GM12864 (cell line): ENCODE measurements at regions not wholly inside any gene's neighbourhood (a gene's known extent, or its start where the extent isn't known, plus 50 kb on each side); places are given as distances from the start of the nearest gene placed in this dataset.

ENCODE experiments used
- DNase-seq: peaks from one replicate; pipeline ENCODE4 v3.0.0-alpha.2; 2011; ENCODE audit warnings: low read depth
- H3K4me3 ChIP-seq: 2 replicates; pipeline ENCODE4 v1.5.1; 2011; ENCODE audit warnings: mild to moderate bottlenecking, low read depth, low read length, control low read depth
- TF ChIP-seq, protein P1 (sequence below): IDR thresholded peaks from 2 replicates; pipeline ENCODE4 v1.5.1; 2011; ENCODE audit warnings: low read depth, mild to moderate bottlenecking, moderate library complexity, low read length, control low read depth, inconsistent platforms; ENCODE audit errors: missing control alignments

- TF ChIP-seq, protein P1, sequence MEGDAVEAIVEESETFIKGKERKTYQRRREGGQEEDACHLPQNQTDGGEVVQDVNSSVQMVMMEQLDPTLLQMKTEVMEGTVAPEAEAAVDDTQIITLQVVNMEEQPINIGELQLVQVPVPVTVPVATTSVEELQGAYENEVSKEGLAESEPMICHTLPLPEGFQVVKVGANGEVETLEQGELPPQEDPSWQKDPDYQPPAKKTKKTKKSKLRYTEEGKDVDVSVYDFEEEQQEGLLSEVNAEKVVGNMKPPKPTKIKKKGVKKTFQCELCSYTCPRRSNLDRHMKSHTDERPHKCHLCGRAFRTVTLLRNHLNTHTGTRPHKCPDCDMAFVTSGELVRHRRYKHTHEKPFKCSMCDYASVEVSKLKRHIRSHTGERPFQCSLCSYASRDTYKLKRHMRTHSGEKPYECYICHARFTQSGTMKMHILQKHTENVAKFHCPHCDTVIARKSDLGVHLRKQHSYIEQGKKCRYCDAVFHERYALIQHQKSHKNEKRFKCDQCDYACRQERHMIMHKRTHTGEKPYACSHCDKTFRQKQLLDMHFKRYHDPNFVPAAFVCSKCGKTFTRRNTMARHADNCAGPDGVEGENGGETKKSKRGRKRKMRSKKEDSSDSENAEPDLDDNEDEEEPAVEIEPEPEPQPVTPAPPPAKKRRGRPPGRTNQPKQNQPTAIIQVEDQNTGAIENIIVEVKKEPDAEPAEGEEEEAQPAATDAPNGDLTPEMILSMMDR, result no peak
- no peak overlapping the region for H3K4me3 ChIP-seq
- no peak for DNase-seq
Observed at GRCh38 chr2:213221957-213222356, 62.3 kb upstream of the SPAG16 start.

- no peak for DNase-seq
- TF ChIP-seq, protein P1, result no peak
- H3K4me3 ChIP-seq, result no peak overlapping the region
Observed at GRCh38 chr2:213224366-213224765, 59.9 kb upstream of the SPAG16 start.

DNA sequence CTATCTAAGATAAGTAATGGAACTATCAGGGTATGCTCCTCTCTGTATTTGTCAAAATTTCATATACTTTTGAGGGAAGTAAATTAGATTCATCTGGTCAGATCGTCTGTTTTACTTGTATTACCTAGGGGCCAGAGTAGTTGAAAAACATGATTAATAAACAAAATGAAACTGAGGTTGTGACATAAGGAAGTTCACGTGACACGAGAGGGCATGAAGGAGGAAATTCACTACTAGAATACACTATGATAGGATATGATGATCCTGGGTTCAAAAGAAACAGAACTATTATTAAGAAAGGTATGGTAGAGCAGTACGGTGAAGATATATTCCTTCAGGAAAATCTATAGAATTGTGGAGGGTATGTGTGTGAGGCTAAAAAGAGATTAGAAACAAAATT, 58.4 kb upstream of the SPAG16 start:
- TF ChIP-seq, protein P1, result no peak
- no peak for DNase-seq
- H3K4me3 ChIP-seq, result no peak overlapping the region

GRCh38 chr2:213227458-213227857, 56.8 kb upstream of the SPAG16 start:
- DNase-seq, result peak; percentile 87
- no peak overlapping the region for H3K4me3 ChIP-seq
- TF ChIP-seq, protein P1, result no peak

DNA sequence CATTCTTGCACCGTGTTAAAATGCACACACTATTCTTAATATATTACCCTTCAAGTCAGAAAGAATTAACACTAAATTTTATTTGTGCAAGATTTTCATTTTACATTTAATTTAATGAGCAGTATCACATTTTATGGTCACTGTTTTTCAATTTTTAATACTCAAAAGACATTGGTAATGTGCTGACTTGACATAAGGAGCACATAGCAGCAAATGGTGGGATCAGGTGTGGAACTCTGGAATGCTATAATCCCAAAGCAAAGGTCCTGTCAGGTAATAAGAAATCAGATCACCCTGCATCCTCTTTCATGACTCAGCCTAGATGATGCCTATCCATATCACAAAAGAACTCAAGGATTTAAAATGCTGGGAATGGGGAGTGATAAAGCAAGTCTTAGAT, 55.6 kb upstream of the SPAG16 start:
- DNase-seq, result no peak
- H3K4me3 ChIP-seq, result no peak overlapping the region
- TF ChIP-seq, protein P1, result no peak

- no peak for DNase-seq
- H3K4me3 ChIP-seq, result no peak overlapping the region
- TF ChIP-seq, protein P1, result no peak
Observed at GRCh38 chr2:213229814-213230213, 54.5 kb upstream of the SPAG16 start.

DNA sequence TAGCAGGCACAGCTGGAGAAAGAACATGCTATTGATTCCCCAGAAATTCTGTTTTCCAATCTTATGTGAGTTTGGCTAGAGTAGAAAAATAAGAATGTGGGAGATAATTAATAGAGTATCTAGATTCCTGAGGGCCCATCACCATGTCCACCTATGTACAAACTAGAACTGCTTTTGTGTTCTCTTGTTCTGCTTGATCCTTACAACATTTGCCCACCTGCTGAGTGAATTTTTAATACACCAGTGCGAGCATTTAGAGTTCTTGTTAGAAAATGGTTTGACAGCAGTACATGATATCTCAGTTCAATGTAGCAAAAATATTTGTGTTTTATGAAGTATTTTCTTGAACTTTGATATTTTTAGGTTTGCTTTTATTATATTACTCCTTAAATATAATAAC, 52.3 kb upstream of the SPAG16 start:
- TF ChIP-seq, protein P1, result no peak
- DNase-seq, result no peak

More for the DNA sequence above, 52.3 kb upstream of the SPAG16 start:
- H3K4me3 ChIP-seq, result no peak overlapping the region; the same call in 1 of the 2 replicates
